K562 (cell line): ENCODE measurements at regions not wholly inside any gene's neighbourhood (a gene's known extent, or its start where the extent isn't known, plus 50 kb on each side); places are given as distances from the start of the nearest gene placed in this dataset.
"Not testable (repeated sequence)": the region's sequence is repeated elsewhere in the genome, so short reads cannot be mapped to it uniquely, and the experiment has no call there.

Experiments
- ATAC-seq: fragments of 200-7000 bp; cut with Tn5 transposase; 3 replicates; pipeline ENCODE4 v1.9.1; 2020; ENCODE audit warnings: moderate library complexity
- BruUV-seq: library from RNA; stranded (reverse); fragments of 400-500 nt; replicated peaks from 2 replicates; lab custom pipeline; 2021; lab: Mats Ljungman, UMichigan
- CTCF ChIA-PET: fragments of 300-600 bp; formaldehyde crosslinking; extraction: SDS; loops from one replicate; lab custom pipeline; 2021; ENCODE audit warnings: low intra/inter-chr PET ratio; lab: Yijun Ruan, JAX
- POLR2A ChIA-PET: fragments of 300-600, 350-650 bp; sonication (Branson Sonifier 250); formaldehyde crosslinking; extraction: SDS; loops from one replicate; lab custom pipeline; 2021; ENCODE audit warnings: antibody characterized with exemption, inconsistent platforms; lab: Yijun Ruan, JAX
- DNase-seq, 4 experiments: peaks; one replicate each; pipeline versions ENCODE4 v3.0.0 to v3.0.0-alpha.2; 2011 to 2018; ENCODE audit warnings: low spot score in 3 of 4, mixed read lengths in 3 of 4; ENCODE audit errors: extremely low read depth in 1 of 4
- FAIRE-seq: peaks from 2 replicates; lab custom pipeline; 2011; peaks lifted over from hg19 to GRCh38; lab: Jason Lieb, UNC
- H2AFZ ChIP-seq: 2 replicates; pipeline ENCODE4 v1.6.0; 2011; ENCODE audit warnings: low read depth, low read length, control low read depth, inconsistent platforms
- H3K27ac ChIP-seq: fragments of 200-600 bp; 3 replicates; pipeline ENCODE4 v1.8.0; 2011; ENCODE audit warnings: low read depth, mild to moderate bottlenecking, control low read depth, inconsistent platforms, low read length, moderate library complexity, mixed read lengths; ENCODE audit errors: extremely low read depth
- H3K27me3 ChIP-seq, 2 experiments: fragments of 300-600 bp in 1 of 2; 2 replicates in 1 of 2; 3 replicates in 1 of 2; pipeline versions ENCODE4 v1.6.0 to v1.8.0; 2011; ENCODE audit warnings: inconsistent platforms in 2 of 2, low read length in 2 of 2, mild to moderate bottlenecking in 1 of 2, mixed read lengths in 1 of 2, moderate library complexity in 1 of 2; ENCODE audit not compliant: control insufficient read depth in 2 of 2, insufficient read depth in 2 of 2
- H3K36me3 ChIP-seq: fragments of 300-600 bp; 3 replicates; pipeline ENCODE4 v1.8.0; 2011; ENCODE audit warnings: mild to moderate bottlenecking, low read length, inconsistent platforms; ENCODE audit not compliant: control insufficient read depth, insufficient read depth
- H3K4me1 ChIP-seq, 2 experiments: fragments of 200-600 bp in 1 of 2; replicated peaks in 1 of 2; 2 replicates in 1 of 2; 3 replicates in 1 of 2; pipeline versions ENCODE4 v1.5.1 to v1.8.0; 2011; ENCODE audit warnings: inconsistent platforms in 2 of 2, low read length in 2 of 2, mild to moderate bottlenecking in 1 of 2, mixed read lengths in 1 of 2, moderate library complexity in 1 of 2; ENCODE audit not compliant: control insufficient read depth in 2 of 2, insufficient read depth in 2 of 2
- H3K4me2 ChIP-seq: 2 replicates; pipeline ENCODE4 v1.6.1; 2011; ENCODE audit warnings: low read length, control low read depth, inconsistent platforms, mixed read lengths; ENCODE audit not compliant: insufficient read depth
- H3K4me3 ChIP-seq: fragments of 200-600 bp; sonication (generic), shearing (Covaris generic); 2 replicates; pipeline ENCODE4 v1.5.1; 2016; ENCODE audit warnings: control low read depth, inconsistent platforms
- H3K79me2 ChIP-seq: fragments of 200-600 bp; 3 replicates; pipeline ENCODE4 v1.8.0; 2011; ENCODE audit warnings: low read length, inconsistent platforms; ENCODE audit not compliant: control insufficient read depth, insufficient read depth
- H3K9ac ChIP-seq, 2 experiments: 2 replicates each; pipeline versions ENCODE4 v1.6.0 to v1.6.1; 2011; ENCODE audit warnings: low read depth in 2 of 2, low read length in 2 of 2, control low read depth in 1 of 2, inconsistent platforms in 1 of 2, mild to moderate bottlenecking in 1 of 2, mixed read lengths in 1 of 2; ENCODE audit not compliant: insufficient read depth in 1 of 2
- H3K9me1 ChIP-seq: one replicate; pipeline ENCODE4 v1.6.0; 2011; ENCODE audit warnings: inconsistent platforms, mild to moderate bottlenecking, low read length, moderate library complexity; ENCODE audit not compliant: control insufficient read depth, insufficient read depth
- H3K9me3 ChIP-seq: replicated peaks from 2 replicates; pipeline ENCODE4 v1.5.1; 2011; ENCODE audit warnings: low read depth, low read length, inconsistent platforms; ENCODE audit not compliant: control insufficient read depth, insufficient read depth
- H4K20me1 ChIP-seq: replicated peaks from 2 replicates; pipeline ENCODE4 v1.6.1; 2011; ENCODE audit warnings: low read length, inconsistent platforms, mixed read lengths; ENCODE audit not compliant: control insufficient read depth, insufficient read depth
- C11orf30 ChIP-seq: fragments of 450-650 bp; IDR thresholded peaks from 2 replicates; pipeline ENCODE4 v1.6.1; 2016; ENCODE audit warnings: low read depth, mild to moderate bottlenecking
- CBX1 ChIP-seq: sonication (generic); IDR thresholded peaks from 2 replicates; pipeline ENCODE4 v1.6.1; 2016; ENCODE audit warnings: antibody characterized with exemption, low read depth, mild to moderate bottlenecking
- MAFF ChIP-seq: IDR thresholded peaks from 2 replicates; pipeline ENCODE4 v1.6.1; 2012; ENCODE audit warnings: low read length, improper control_type of control experiment
- MAFG ChIP-seq: fragments of 450-650 bp; conservative IDR thresholded peaks from 2 replicates; pipeline ENCODE4 v1.6.1; 2016; ENCODE audit warnings: missing genetic modification characterization, missing compliant biosample characterization
- MTA3 ChIP-seq: fragments of 450-650 bp; formaldehyde crosslinking; IDR thresholded peaks from 2 replicates; pipeline ENCODE4 v1.6.1; 2017; ENCODE audit warnings: mild to moderate bottlenecking, borderline replicate concordance
- NCOA1 ChIP-seq: fragments of 450-650 bp; IDR thresholded peaks from 2 replicates; pipeline ENCODE4 v1.6.1; 2016; ENCODE audit warnings: low read depth
- NCOA4 ChIP-seq: fragments of 450-650 bp; IDR thresholded peaks from 2 replicates; pipeline ENCODE4 v1.6.1; 2018; ENCODE audit warnings: mild to moderate bottlenecking; ENCODE audit not compliant: partially characterized antibody
- NRF1 ChIP-seq, 2 experiments: fragments of 450-650 bp; IDR thresholded peaks in 1 of 2; conservative IDR thresholded peaks in 1 of 2; 2 replicates each; pipeline ENCODE4 v1.6.1; 2014; ENCODE audit warnings: mild to moderate bottlenecking in 2 of 2
- PURB ChIP-seq: sonication (generic); formaldehyde crosslinking; IDR thresholded peaks from 2 replicates; pipeline ENCODE4 v1.9.0; 2021; ENCODE audit warnings: low read depth, mild to moderate bottlenecking, missing genetic modification reagents
- TCF3 ChIP-seq: sonication (generic); formaldehyde crosslinking; IDR thresholded peaks from 2 replicates; pipeline ENCODE4 v1.4.0; 2020; ENCODE audit warnings: mild to moderate bottlenecking, missing genetic modification reagents
- ZNF316 ChIP-seq: fragments of 450-650 bp; IDR thresholded peaks from 2 replicates; pipeline ENCODE4 v1.6.1; 2016
- ZNF668 ChIP-seq: fragments of 250-450 bp; sonication (Bioruptor Pico); IDR thresholded peaks from 2 replicates; pipeline ENCODE4 v1.8.0; 2022; ENCODE audit warnings: mild to moderate bottlenecking, inconsistent platforms
- WGBS: fragments of 100-300 bp; shearing (Covaris generic); methylation state at CpG from one replicate; pipeline ENCODE4 v1.1.6; 2016; ENCODE audit warnings: low coverage, mixed read lengths; ENCODE audit not compliant: insufficient coverage; ENCODE audit errors: missing lambda C conversion rate; 5-methylcytosine and 5-hydroxymethylcytosine counted together
- in situ Hi-C: fragments of 300-500 bp; cut with MboI; formaldehyde crosslinking; loops from 4 replicates; pipeline ENCODE4 v1.15.0; 2018; ENCODE audit warnings: inconsistent platforms, mixed read lengths
- intact Hi-C: fragments of 100-400 bp; cut with micrococcal nuclease; formaldehyde crosslinking; loops from 2 replicates; pipeline ENCODE4 v1.14.2; 2022

DNA sequence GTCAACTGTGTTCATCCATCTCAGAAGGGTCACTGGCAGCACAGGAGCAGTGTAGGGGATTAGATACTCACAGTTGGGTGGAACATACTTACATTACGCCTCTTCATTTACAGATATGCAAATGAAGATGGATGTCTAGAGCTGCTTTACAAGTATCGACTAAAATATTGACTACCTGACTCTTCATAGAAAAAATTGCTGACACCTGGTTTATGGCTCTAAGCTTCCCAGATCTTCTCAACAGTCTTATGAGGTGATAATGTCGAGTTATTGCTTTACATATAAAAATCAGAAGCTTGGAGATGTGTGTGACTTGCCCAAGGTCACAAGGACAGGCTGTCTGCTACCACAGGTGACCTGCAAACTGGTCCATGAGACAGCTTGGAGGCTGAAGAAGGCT is 677.2 kb downstream of the TYW1 start:
- H3K4me1 ChIP-seq = no peaks in the 10 kb centered on the region
- no peak for DNase-seq
- no peaks in the 10 kb centered on the region for H3K27me3 ChIP-seq
- no peak overlapping the region for H2AFZ ChIP-seq
- intact Hi-C loops = no loop called here
- no peak for FAIRE-seq
- no peak overlapping the region for H3K9ac ChIP-seq
- no peak overlapping the region for H3K4me2 ChIP-seq
- no TSS peak for BruUV-seq
- H3K27ac ChIP-seq = no peak overlapping the region
- H4K20me1 ChIP-seq = no peaks in the 10 kb centered on the region; the same call in 1 of the 2 replicates
- ChIA-PET POLR2A (interaction anchor here (0.5 to 1.2 kb wide), 3 partner anchors 36 to 354 kb away, joined by 3 to 4 read pairs (median 4); no protein-coding TSS in a partner anchor), CTCF (no interaction called here)
- no peaks in the 10 kb centered on the region for H3K9me1 ChIP-seq
- WGBS = 0% methylated on average over 3 of the region's 3 CpGs
- no peaks in the 10 kb centered on the region for H3K79me2 ChIP-seq
- ATAC-seq = no peak
- TF ChIP-seq TCF3 (CRISPR knock-in tag) (no peak), PURB (no peak), NCOA4 (no peak), NRF1 (conservative IDR thresholded peaks at IDR 0.05 in 1 of 2, IDR thresholded peaks at IDR 0.05 in 1 of 2) (no peak), MAFG (tag) (0 out of 2 replicates have a peak, but pooled peaks have one; percentile 6), ZNF668 (CRISPR knock-in tag) (no peak), MAFF (peak; percentile 41; the same call in 1 of the 2 replicates), C11orf30 (0 out of 2 replicates have a peak, but pooled peaks have one; percentile 22), NCOA1 (no peak), MTA3 (no peak), ZNF316 (peak; percentile 64), CBX1 (no peak)
- TF ChIP-seq, all 486 proteins: peak for 4
- in situ Hi-C loops = no loop called here
- Histone ChIP-seq H3K36me3 (no peaks in the 10 kb centered on the region), H3K9me3 (no peaks in the 10 kb centered on the region), H3K4me3 (no peak overlapping the region)

DNA sequence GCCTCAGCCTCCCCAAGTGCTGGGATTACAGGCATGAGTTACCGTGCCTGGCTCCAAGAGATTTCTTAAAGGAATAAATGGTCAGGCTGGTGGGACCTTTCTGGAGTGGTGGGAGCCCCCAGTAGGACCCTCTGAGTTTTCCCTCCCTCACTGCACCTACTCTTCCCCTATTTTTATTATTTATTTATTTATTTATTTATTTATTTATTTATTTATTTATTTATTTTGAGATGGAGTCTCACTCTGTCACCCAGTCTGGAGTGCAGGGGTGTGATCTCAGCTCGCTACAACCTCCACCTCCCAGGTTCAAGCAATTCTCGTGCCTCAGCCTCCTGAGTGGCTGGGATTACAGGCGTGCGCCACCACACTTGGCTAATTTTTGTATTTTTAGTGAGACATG is 678.2 kb downstream of the TYW1 start:
- POLR2A ChIA-PET = interaction anchor here (0.7 kb wide), 1 partner anchor 355 kb away, joined by 3 read pairs; no protein-coding TSS in a partner anchor
- CTCF ChIA-PET, H3K27me3 ChIP-seq, in situ Hi-C loops, H3K9me1 ChIP-seq, BruUV-seq, FAIRE-seq, H4K20me1 ChIP-seq, H2AFZ ChIP-seq, H3K9ac ChIP-seq, intact Hi-C loops, H3K4me2 ChIP-seq, DNase-seq, ATAC-seq, H3K4me3 ChIP-seq, H3K27ac ChIP-seq, H3K36me3 ChIP-seq, H3K79me2 ChIP-seq, H3K9me3 ChIP-seq, H3K4me1 ChIP-seq: not testable (repeated sequence)
- WGBS = 1% methylated on average over 5 of the region's 5 CpGs
